H1 (cell line): ENCODE measurements at regions not wholly inside any gene's neighbourhood (a gene's known extent, or its start where the extent isn't known, plus 50 kb on each side); places are given as distances from the start of the nearest gene placed in this dataset.

Source experiments
- POU5F1 ChIP-seq: IDR thresholded peaks from 2 replicates; pipeline ENCODE4 v1.6.1; 2011; ENCODE audit warnings: low read depth, mild to moderate bottlenecking, low read length, moderate library complexity
- SIN3A ChIP-seq, 2 experiments: IDR thresholded peaks in 1 of 2; conservative IDR thresholded peaks in 1 of 2; 2 replicates each; pipeline ENCODE4 v1.6.1; 2011 to 2012; ENCODE audit warnings: low read length in 2 of 2, improper control_type of control experiment in 1 of 2, low read depth in 1 of 2, mild to moderate bottlenecking in 1 of 2
- SP1 ChIP-seq: IDR thresholded peaks from 2 replicates; pipeline ENCODE4 v1.6.1; 2011; ENCODE audit warnings: low read depth, low read length
- TF ChIP-seq, protein P1 (sequence below), 3 experiments: IDR thresholded peaks; 1 replicate in 2 of 3; 2 replicates in 1 of 3; pipeline versions ENCODE4 v1.5.1 to v1.6.1; 2011; ENCODE audit warnings: low read length in 3 of 3, mild to moderate bottlenecking in 3 of 3, inconsistent platforms in 2 of 3, low read depth in 1 of 3, moderate library complexity in 1 of 3; ENCODE audit not compliant: insufficient read depth in 1 of 3; ENCODE audit errors: control extremely low read depth in 1 of 3

- TF ChIP-seq SIN3A (conservative IDR thresholded peaks at IDR 0.05 in 1 of 2, IDR thresholded peaks at IDR 0.05 in 1 of 2; ENCODE audit: low read depth in 1 of 2, low read length in 2 of 2) (no peak), SP1 (no peak), POU5F1 (no peak)
- TF ChIP-seq, protein P1, sequence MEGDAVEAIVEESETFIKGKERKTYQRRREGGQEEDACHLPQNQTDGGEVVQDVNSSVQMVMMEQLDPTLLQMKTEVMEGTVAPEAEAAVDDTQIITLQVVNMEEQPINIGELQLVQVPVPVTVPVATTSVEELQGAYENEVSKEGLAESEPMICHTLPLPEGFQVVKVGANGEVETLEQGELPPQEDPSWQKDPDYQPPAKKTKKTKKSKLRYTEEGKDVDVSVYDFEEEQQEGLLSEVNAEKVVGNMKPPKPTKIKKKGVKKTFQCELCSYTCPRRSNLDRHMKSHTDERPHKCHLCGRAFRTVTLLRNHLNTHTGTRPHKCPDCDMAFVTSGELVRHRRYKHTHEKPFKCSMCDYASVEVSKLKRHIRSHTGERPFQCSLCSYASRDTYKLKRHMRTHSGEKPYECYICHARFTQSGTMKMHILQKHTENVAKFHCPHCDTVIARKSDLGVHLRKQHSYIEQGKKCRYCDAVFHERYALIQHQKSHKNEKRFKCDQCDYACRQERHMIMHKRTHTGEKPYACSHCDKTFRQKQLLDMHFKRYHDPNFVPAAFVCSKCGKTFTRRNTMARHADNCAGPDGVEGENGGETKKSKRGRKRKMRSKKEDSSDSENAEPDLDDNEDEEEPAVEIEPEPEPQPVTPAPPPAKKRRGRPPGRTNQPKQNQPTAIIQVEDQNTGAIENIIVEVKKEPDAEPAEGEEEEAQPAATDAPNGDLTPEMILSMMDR (IDR thresholded peaks at IDR 0.05; ENCODE audit: control extremely low read depth in 1 of 3, insufficient read depth in 1 of 3, low read depth in 1 of 3, low read length in 3 of 3) = no peak
- TF ChIP-seq, all 59 proteins: peak for 0
Measured at GRCh38 chr5:68565427-68565826, 349.9 kb downstream of the PIK3R1 start (continued).
